Mesenchymal stem cell (in vitro differentiated cells and primary cell): ENCODE measurements at regions not wholly inside any gene's neighbourhood (a gene's known extent, or its start where the extent isn't known, plus 50 kb on each side); places are given as distances from the start of the nearest gene placed in this dataset.

Source experiments
- DNase-seq: peaks from one replicate; pipeline ENCODE4 v3.0.0-alpha.2; 2013
- H2AFZ ChIP-seq: one replicate; pipeline ENCODE4 v1.6.1; 2013; ENCODE audit warnings: low read depth, mild to moderate bottlenecking, control low read depth, inconsistent platforms, low read length, moderate library complexity
- H2AK5ac ChIP-seq: 2 replicates; pipeline ENCODE4 v1.6.1; 2013; ENCODE audit warnings: low read length, moderate library complexity, mild to moderate bottlenecking, inconsistent platforms; ENCODE audit not compliant: severe bottlenecking
- H2BK120ac ChIP-seq: one replicate; pipeline ENCODE4 v1.6.1; 2013; ENCODE audit warnings: low read depth, mild to moderate bottlenecking, inconsistent platforms, low read length, moderate library complexity
- H2BK12ac ChIP-seq, 2 experiments: one replicate each; pipeline ENCODE4 v1.6.1; 2013; ENCODE audit warnings: inconsistent platforms in 2 of 2, low read length in 2 of 2, mild to moderate bottlenecking in 2 of 2, moderate library complexity in 2 of 2, control low read depth in 1 of 2
- H2BK15ac ChIP-seq: one replicate; pipeline ENCODE4 v1.6.1; 2013; ENCODE audit warnings: mild to moderate bottlenecking, low read depth, inconsistent platforms; ENCODE audit not compliant: poor library complexity, severe bottlenecking
- H2BK5ac ChIP-seq: 2 replicates; pipeline ENCODE4 v1.6.1; 2013; ENCODE audit warnings: low read depth, mild to moderate bottlenecking, low read length, control low read depth, inconsistent platforms; ENCODE audit not compliant: poor library complexity, severe bottlenecking
- H3K14ac ChIP-seq, 2 experiments: one replicate each; pipeline ENCODE4 v1.6.1; 2013; ENCODE audit warnings: inconsistent platforms in 2 of 2, low read length in 2 of 2, control low read depth in 1 of 2, mild to moderate bottlenecking in 1 of 2, moderate library complexity in 1 of 2
- H3K18ac ChIP-seq, 2 experiments: one replicate each; pipeline ENCODE4 v1.6.1; 2013; ENCODE audit warnings: inconsistent platforms in 2 of 2, low read length in 2 of 2, control low read depth in 1 of 2, low read depth in 1 of 2, mild to moderate bottlenecking in 1 of 2
- H3K23ac ChIP-seq, 2 experiments: one replicate each; pipeline ENCODE4 v1.6.1; 2013; ENCODE audit warnings: inconsistent platforms in 2 of 2, low read length in 2 of 2, mild to moderate bottlenecking in 2 of 2, moderate library complexity in 2 of 2, control low read depth in 1 of 2
- H3K27ac ChIP-seq: 2 replicates; pipeline ENCODE4 v1.5.1; 2013; ENCODE audit warnings: mild to moderate bottlenecking, moderate library complexity, low read length, control low read depth, inconsistent platforms; ENCODE audit not compliant: poor library complexity, severe bottlenecking
- H3K27me3 ChIP-seq, 2 experiments: 2 replicates each; pipeline versions ENCODE4 v1.6.1 to v1.7.0; 2013; ENCODE audit warnings: low read length in 2 of 2, mild to moderate bottlenecking in 2 of 2, moderate library complexity in 2 of 2, control low read depth in 1 of 2, inconsistent platforms in 1 of 2; ENCODE audit not compliant: control insufficient read depth in 1 of 2, insufficient read depth in 1 of 2
- H3K36me3 ChIP-seq, 2 experiments: 2 replicates each; pipeline versions ENCODE4 v1.6.1 to v1.7.0; 2013; ENCODE audit warnings: low read length in 2 of 2, control low read depth in 1 of 2, inconsistent platforms in 1 of 2, low read depth in 1 of 2, mild to moderate bottlenecking in 1 of 2; ENCODE audit not compliant: insufficient read depth in 2 of 2, control insufficient read depth in 1 of 2
- H3K4ac ChIP-seq, 2 experiments: one replicate each; pipeline ENCODE4 v1.6.1; 2013; ENCODE audit warnings: inconsistent platforms in 2 of 2, low read length in 2 of 2, mild to moderate bottlenecking in 2 of 2, moderate library complexity in 2 of 2, control low read depth in 1 of 2, low read depth in 1 of 2
- H3K4me1 ChIP-seq: 2 replicates; pipeline ENCODE4 v1.6.1; 2013; ENCODE audit warnings: low read depth, low read length, control low read depth; ENCODE audit not compliant: control insufficient read depth, insufficient read depth
- H3K4me2 ChIP-seq: 2 replicates; pipeline ENCODE4 v1.6.1; 2013; ENCODE audit warnings: low read length, mild to moderate bottlenecking, inconsistent platforms; ENCODE audit not compliant: poor library complexity, severe bottlenecking
- H3K4me3 ChIP-seq, 2 experiments: 2 replicates each; pipeline versions ENCODE4 v1.5.1 to v1.7.0; 2013; ENCODE audit warnings: low read length in 2 of 2, mild to moderate bottlenecking in 2 of 2, control low read depth in 1 of 2, low read depth in 1 of 2; ENCODE audit not compliant: insufficient read depth in 1 of 2
- H3K79me1 ChIP-seq: replicated peaks from 2 replicates; pipeline ENCODE4 v1.6.1; 2013; ENCODE audit warnings: mild to moderate bottlenecking, control low read depth, low read length, inconsistent platforms; ENCODE audit not compliant: poor library complexity, severe bottlenecking
- H3K9ac ChIP-seq: 2 replicates; pipeline ENCODE4 v1.7.0; 2013; ENCODE audit warnings: mild to moderate bottlenecking, low read length, moderate library complexity
- H3K9me3 ChIP-seq: 2 replicates; pipeline ENCODE4 v1.7.0; 2013; ENCODE audit warnings: mild to moderate bottlenecking, low read length; ENCODE audit not compliant: control insufficient read depth
- H4K8ac ChIP-seq: one replicate; pipeline ENCODE4 v1.6.1; 2013; ENCODE audit warnings: inconsistent platforms, mild to moderate bottlenecking, low read length, moderate library complexity
- H4K91ac ChIP-seq: one replicate; pipeline ENCODE4 v1.6.1; 2013; ENCODE audit warnings: mild to moderate bottlenecking, low read length, inconsistent platforms
- WGBS: methylation state at CpG from one replicate; pipeline ENCODE4 v1.1.7; 2013; ENCODE audit warnings: mixed read lengths; 5-methylcytosine and 5-hydroxymethylcytosine counted together

GRCh38 chr1:68624233-68624632 is 127.4 kb upstream of the DEPDC1 start:
- Histone ChIP-seq H2BK5ac (no peak overlapping the region), H3K4ac (no peak overlapping the region), H3K4me1 (no peaks in the 10 kb centered on the region), H3K4me2 (no peak overlapping the region), H3K18ac (no peak overlapping the region), H2BK120ac (no peak overlapping the region), H3K14ac (no peak overlapping the region), H3K4me3 (no peak overlapping the region), H2BK15ac (no peak overlapping the region), H3K27ac (peak overlapping the region; percentile 23), H2AK5ac (no peak overlapping the region), H2AFZ (no peak overlapping the region), H2BK12ac (no peak overlapping the region), H3K36me3 (no peaks in the 10 kb centered on the region), H4K8ac (no peak overlapping the region), H3K23ac (no peak overlapping the region), H3K27me3 (no peaks in the 10 kb centered on the region), H3K9ac (no peak overlapping the region), H4K91ac (no peak overlapping the region), H3K9me3 (peaks cover 20% of the 10 kb centered on the region), H3K79me1 (no peaks in the 10 kb centered on the region)
- 82% methylated on average over 3 of the region's 3 CpGs for WGBS
- no peak for DNase-seq

- no peak overlapping the region for H3K4me3 ChIP-seq
- H3K9ac ChIP-seq = no peak overlapping the region
- H4K91ac ChIP-seq = no peak overlapping the region
- peaks cover 7% of the 10 kb centered on the region for H3K9me3 ChIP-seq
- no peak overlapping the region for H2BK12ac ChIP-seq
- H2BK120ac ChIP-seq = no peak overlapping the region
- H3K18ac ChIP-seq = no peak overlapping the region
- H3K79me1 ChIP-seq = no peaks in the 10 kb centered on the region
- no peak overlapping the region for H3K23ac ChIP-seq
- H2AK5ac ChIP-seq = no peak overlapping the region
- no peaks in the 10 kb centered on the region for H3K27me3 ChIP-seq
- H4K8ac ChIP-seq = no peak overlapping the region
- no peak overlapping the region for H3K27ac ChIP-seq
- H2AFZ ChIP-seq = no peak overlapping the region
- no peak overlapping the region for H3K4ac ChIP-seq
- no peak overlapping the region for H3K4me2 ChIP-seq
- no CpG with 5 or more reads among the region's 1 CpG for WGBS
- H3K36me3 ChIP-seq = no peaks in the 10 kb centered on the region
- no peak overlapping the region for H2BK5ac ChIP-seq
- no peak for DNase-seq
- H2BK15ac ChIP-seq = no peak overlapping the region
- H3K4me1 ChIP-seq = no peaks in the 10 kb centered on the region
- no peak overlapping the region for H3K14ac ChIP-seq
Measured at GRCh38 chr1:68625624-68626023, 128.7 kb upstream of the DEPDC1 start.

GRCh38 chr1:68633141-68633919 is 136.4 kb upstream of the DEPDC1 start:
- H3K4me2 ChIP-seq = no peak overlapping the region
- no peak overlapping the region for H3K4me3 ChIP-seq
- H3K36me3 ChIP-seq = no peaks in the 10 kb centered on the region
- H3K14ac ChIP-seq = no peak overlapping the region
- no peak overlapping the region for H2BK120ac ChIP-seq
- H2BK5ac ChIP-seq = no peak overlapping the region
- H3K27me3 ChIP-seq = no peaks in the 10 kb centered on the region
- no peaks in the 10 kb centered on the region for H3K4me1 ChIP-seq
- no peak overlapping the region for H3K4ac ChIP-seq
- no peak overlapping the region for H2BK12ac ChIP-seq
- no peak overlapping the region for H4K8ac ChIP-seq
- H3K23ac ChIP-seq = no peak overlapping the region
- H3K9ac ChIP-seq = no peak overlapping the region
- H3K9me3 ChIP-seq = no peaks in the 10 kb centered on the region
- no peak overlapping the region for H4K91ac ChIP-seq
- H3K79me1 ChIP-seq = no peaks in the 10 kb centered on the region
- no peak overlapping the region for H2AFZ ChIP-seq
- WGBS = 86% methylated on average over 3 of the region's 4 CpGs
- no peak overlapping the region for H3K18ac ChIP-seq
- DNase-seq = peak; percentile 2
- H3K27ac ChIP-seq = no peak overlapping the region
- H2BK15ac ChIP-seq = no peak overlapping the region
- no peak overlapping the region for H2AK5ac ChIP-seq

GRCh38 chr1:68644504-68644903 is 147.6 kb upstream of the DEPDC1 start:
- Histone ChIP-seq H3K4me3 (no peak overlapping the region), H3K4ac (no peak overlapping the region), H3K36me3 (no peaks in the 10 kb centered on the region), H3K79me1 (no peaks in the 10 kb centered on the region), H3K23ac (no peak overlapping the region), H4K91ac (no peak overlapping the region), H3K18ac (no peak overlapping the region), H3K4me2 (no peak overlapping the region), H2BK5ac (no peak overlapping the region), H3K14ac (no peak overlapping the region), H2AK5ac (no peak overlapping the region), H3K4me1 (no peaks in the 10 kb centered on the region), H3K27ac (no peak overlapping the region), H4K8ac (no peak overlapping the region), H2BK15ac (no peak overlapping the region), H3K9ac (no peak overlapping the region), H2BK120ac (no peak overlapping the region), H2AFZ (no peak overlapping the region), H3K9me3 (no peaks in the 10 kb centered on the region), H3K27me3 (no peaks in the 10 kb centered on the region), H2BK12ac (no peak overlapping the region)
- no peak for DNase-seq
